Left colon (tissue), 2 donors: ENCODE measurements at regions not wholly inside any gene's neighbourhood (a gene's known extent, or its start where the extent isn't known, plus 50 kb on each side); places are given as distances from the start of the nearest gene placed in this dataset.

Experiments
- ATAC-seq: fragments of 200-7000 bp; cut with Tn5 transposase; one replicate; pipeline ENCODE4 v1.9.1; 2020; ENCODE audit warnings: mild to moderate bottlenecking, moderate library complexity
- DNase-seq, 2 donors: peaks; one replicate each; pipeline ENCODE4 v3.0.0-alpha.2; 2020
- intact Hi-C, 2 donors: fragments of 100-400 bp; cut with DNase I in 1 of 2; cut with micrococcal nuclease in 1 of 2; formaldehyde crosslinking; loops; one replicate each; pipeline versions ENCODE4 v1.11.2 to v1.14.0; 2022; cut with DNase I, micrococcal nuclease
- donor health status: DM: no; HTN: no; CAD: no.
- donor health status: DM: yes; HTN: yes; CAD: no.

GRCh38 chr1:14111121-14111520, 411.1 kb downstream of the PRDM2 start:
- ATAC-seq (no peak), DNase-seq (no peak)
- intact Hi-C loops: no loop called here

- intact Hi-C loops: no loop called here
- no peak for DNase-seq
- ATAC-seq: no peak
Measured at GRCh38 chr1:14112613-14113012, 412.6 kb downstream of the PRDM2 start.

GRCh38 chr1:14113271-14113670, 413.3 kb downstream of the PRDM2 start:
- DNase-seq (no peak), ATAC-seq (no peak)
- intact Hi-C loops: no loop called here

GRCh38 chr1:14113841-14114567, 414.0 kb downstream of the PRDM2 start:
- DNase-seq (peak in 1 of 2 donors; percentile 16), ATAC-seq (peak; percentile 37)
- intact Hi-C loops: no loop called here

- ATAC-seq (no peak), DNase-seq (no peak)
- intact Hi-C loops: no loop called here
Measured at GRCh38 chr1:14115976-14116375, 416.0 kb downstream of the PRDM2 start.

GRCh38 chr1:14117700-14118099, 417.7 kb downstream of the PRDM2 start:
- ATAC-seq (no peak), DNase-seq (no peak)
- intact Hi-C loops: no loop called here

- intact Hi-C loops: no loop called here
Measured at GRCh38 chr1:14118691-14119485, 418.9 kb downstream of the PRDM2 start.

GRCh38 chr1:14120895-14121294, 420.9 kb downstream of the PRDM2 start:
- DNase-seq (no peak), ATAC-seq (no peak)

More at GRCh38 chr1:14118691-14119485, 418.9 kb downstream of the PRDM2 start:
- DNase-seq: no peak
- ATAC-seq: no peak

GRCh38 chr1:14128096-14128495, 428.1 kb downstream of the PRDM2 start:
- no peak for DNase-seq
- no peak for ATAC-seq
- intact Hi-C loops: no loop called here

More at GRCh38 chr1:14120895-14121294, 420.9 kb downstream of the PRDM2 start:
- intact Hi-C loops: no loop called here

GRCh38 chr1:14129009-14129408, 429.0 kb downstream of the PRDM2 start:
- intact Hi-C loops: no loop called here
- ATAC-seq: no peak
- DNase-seq: no peak

- ATAC-seq (no peak), DNase-seq (no peak)
- intact Hi-C loops: no loop called here
Measured at GRCh38 chr1:14135070-14135469, 435.1 kb downstream of the PRDM2 start.

- intact Hi-C loops: no loop called here
- DNase-seq (no peak), ATAC-seq (no peak)
Measured at GRCh38 chr1:14136152-14136763, 436.3 kb downstream of the PRDM2 start.

GRCh38 chr1:14136881-14137280, 436.9 kb downstream of the PRDM2 start:
- intact Hi-C loops: no loop called here
- DNase-seq (no peak), ATAC-seq (no peak)

- DNase-seq: no peak
- intact Hi-C loops: no loop called here
- no peak for ATAC-seq
Measured at GRCh38 chr1:14137411-14138134, 437.6 kb downstream of the PRDM2 start.

GRCh38 chr1:14138135-14138506, 438.1 kb downstream of the PRDM2 start:
- no peak for DNase-seq
- no peak for ATAC-seq
- intact Hi-C loops: no loop called here

- ATAC-seq (no peak), DNase-seq (no peak)
- intact Hi-C loops: no loop called here
Measured at GRCh38 chr1:14138687-14139086, 438.7 kb downstream of the PRDM2 start.

- DNase-seq: peak in 1 of 2 donors; percentile 4
- intact Hi-C loops: no loop called here
- ATAC-seq: no peak
Measured at GRCh38 chr1:14140831-14141401, 440.9 kb downstream of the PRDM2 start.

GRCh38 chr1:14141656-14142055, 441.7 kb downstream of the PRDM2 start:
- intact Hi-C loops: no loop called here
- DNase-seq: no peak
- no peak for ATAC-seq
